ENCODE measurements at regions not wholly inside any gene's neighbourhood (a gene's known extent, or its start where the extent isn't known, plus 50 kb on each side); places are given as distances from the start of the nearest gene placed in this dataset.

GRCh38 chr6:24051942-24052589, 73.9 kb upstream of the NRSN1 start:
- H3K9me3 ChIP-seq (ENCODE audit: control insufficient read depth in 5 of 5, low read length in 5 of 5), result no peaks in the 10 kb centered on the region
- H3K27ac ChIP-seq (ENCODE audit: low read depth, low read length), result no peak overlapping the region
- no peak overlapping the region for H3K9ac ChIP-seq (ENCODE audit: low read length in 5 of 5)
- no peaks in the 10 kb centered on the region for H3K27me3 ChIP-seq (ENCODE audit: control insufficient read depth in 5 of 5, insufficient read depth in 4 of 5, low read length in 5 of 5)
- no peaks in the 10 kb centered on the region for H3K4me1 ChIP-seq (ENCODE audit: control insufficient read depth in 5 of 5, insufficient read depth in 5 of 5, low read length in 5 of 5)
- H3K4me3 ChIP-seq (ENCODE audit: low read depth in 1 of 5, low read length in 5 of 5), result no peak overlapping the region
- no peaks in the 10 kb centered on the region for H3K36me3 ChIP-seq (ENCODE audit: control insufficient read depth in 5 of 5, insufficient read depth in 5 of 5, low read length in 5 of 5)

- no peaks in the 10 kb centered on the region for H3K36me3 ChIP-seq (ENCODE audit: control insufficient read depth in 5 of 5, insufficient read depth in 5 of 5, low read length in 5 of 5)
- H3K9me3 ChIP-seq (ENCODE audit: control insufficient read depth in 5 of 5, low read length in 5 of 5), result no peaks in the 10 kb centered on the region
- H3K9ac ChIP-seq (ENCODE audit: low read length in 5 of 5), result no peak overlapping the region
- H3K27me3 ChIP-seq (ENCODE audit: control insufficient read depth in 5 of 5, insufficient read depth in 4 of 5, low read length in 5 of 5), result no peaks in the 10 kb centered on the region
- no peak overlapping the region for H3K4me3 ChIP-seq (ENCODE audit: low read depth in 1 of 5, low read length in 5 of 5)
- H3K4me1 ChIP-seq (ENCODE audit: control insufficient read depth in 5 of 5, insufficient read depth in 5 of 5, low read length in 5 of 5), result no peaks in the 10 kb centered on the region
- no peak overlapping the region for H3K27ac ChIP-seq (ENCODE audit: low read depth, low read length)
Observed at GRCh38 chr6:24052590-24052961, 73.4 kb upstream of the NRSN1 start.

GRCh38 chr6:24053057-24053456, 73.0 kb upstream of the NRSN1 start:
- no peaks in the 10 kb centered on the region for H3K4me1 ChIP-seq (ENCODE audit: control insufficient read depth in 5 of 5, insufficient read depth in 5 of 5, low read length in 5 of 5)
- H3K9ac ChIP-seq (ENCODE audit: low read length in 5 of 5), result no peak overlapping the region
- H3K27ac ChIP-seq (ENCODE audit: low read depth, low read length), result no peak overlapping the region
- H3K9me3 ChIP-seq (ENCODE audit: control insufficient read depth in 5 of 5, low read length in 5 of 5), result no peaks in the 10 kb centered on the region
- H3K36me3 ChIP-seq (ENCODE audit: control insufficient read depth in 5 of 5, insufficient read depth in 5 of 5, low read length in 5 of 5), result no peaks in the 10 kb centered on the region
- H3K27me3 ChIP-seq (ENCODE audit: control insufficient read depth in 5 of 5, insufficient read depth in 4 of 5, low read length in 5 of 5), result no peaks in the 10 kb centered on the region
- H3K4me3 ChIP-seq (ENCODE audit: low read depth in 1 of 5, low read length in 5 of 5), result no peak overlapping the region

GRCh38 chr6:24054388-24054787, 71.6 kb upstream of the NRSN1 start:
- H3K4me1 ChIP-seq (ENCODE audit: control insufficient read depth in 5 of 5, insufficient read depth in 5 of 5, low read length in 5 of 5), result no peaks in the 10 kb centered on the region
- no peak overlapping the region for H3K9ac ChIP-seq (ENCODE audit: low read length in 5 of 5)
- no peaks in the 10 kb centered on the region for H3K9me3 ChIP-seq (ENCODE audit: control insufficient read depth in 5 of 5, low read length in 5 of 5)
- no peaks in the 10 kb centered on the region for H3K27me3 ChIP-seq (ENCODE audit: control insufficient read depth in 5 of 5, insufficient read depth in 4 of 5, low read length in 5 of 5)
- no peaks in the 10 kb centered on the region for H3K36me3 ChIP-seq (ENCODE audit: control insufficient read depth in 5 of 5, insufficient read depth in 5 of 5, low read length in 5 of 5)
- no peak overlapping the region for H3K27ac ChIP-seq (ENCODE audit: low read depth, low read length)
- H3K4me3 ChIP-seq (ENCODE audit: low read depth in 1 of 5, low read length in 5 of 5), result no peak overlapping the region

- no peaks in the 10 kb centered on the region for H3K36me3 ChIP-seq (ENCODE audit: control insufficient read depth in 5 of 5, insufficient read depth in 5 of 5, low read length in 5 of 5)
- H3K4me3 ChIP-seq (ENCODE audit: low read depth in 1 of 5, low read length in 5 of 5), result no peak overlapping the region
- no peaks in the 10 kb centered on the region for H3K4me1 ChIP-seq (ENCODE audit: control insufficient read depth in 5 of 5, insufficient read depth in 5 of 5, low read length in 5 of 5)
- no peaks in the 10 kb centered on the region for H3K27me3 ChIP-seq (ENCODE audit: control insufficient read depth in 5 of 5, insufficient read depth in 4 of 5, low read length in 5 of 5)
- no peak overlapping the region for H3K27ac ChIP-seq (ENCODE audit: low read depth, low read length)
- H3K9me3 ChIP-seq (ENCODE audit: control insufficient read depth in 5 of 5, low read length in 5 of 5), result no peaks in the 10 kb centered on the region
- H3K9ac ChIP-seq (ENCODE audit: low read length in 5 of 5), result no peak overlapping the region
Observed at GRCh38 chr6:24056567-24056966, 69.4 kb upstream of the NRSN1 start.

- Histone ChIP-seq H3K36me3 (ENCODE audit: control insufficient read depth in 5 of 5, insufficient read depth in 5 of 5, low read length in 5 of 5) (no peaks in the 10 kb centered on the region), H3K27me3 (ENCODE audit: control insufficient read depth in 5 of 5, insufficient read depth in 4 of 5, low read length in 5 of 5) (no peaks in the 10 kb centered on the region)
Observed at GRCh38 chr6:24057030-24057429, 69.0 kb upstream of the NRSN1 start.

GRCh38 chr6:24060982-24061754, 64.8 kb upstream of the NRSN1 start:
- Histone ChIP-seq H3K4me3 (ENCODE audit: low read depth in 1 of 5, low read length in 5 of 5) (no peak overlapping the region), H3K27me3 (ENCODE audit: control insufficient read depth in 5 of 5, insufficient read depth in 4 of 5, low read length in 5 of 5) (no peaks in the 10 kb centered on the region), H3K9me3 (ENCODE audit: control insufficient read depth in 5 of 5, low read length in 5 of 5) (no peaks in the 10 kb centered on the region), H3K36me3 (ENCODE audit: control insufficient read depth in 5 of 5, insufficient read depth in 5 of 5, low read length in 5 of 5) (no peaks in the 10 kb centered on the region), H3K9ac (ENCODE audit: low read length in 5 of 5) (no peak overlapping the region), H3K27ac (ENCODE audit: low read depth, low read length) (no peak overlapping the region), H3K4me1 (ENCODE audit: control insufficient read depth in 5 of 5, insufficient read depth in 5 of 5, low read length in 5 of 5) (no peaks in the 10 kb centered on the region)

More at GRCh38 chr6:24057030-24057429, 69.0 kb upstream of the NRSN1 start:
- Histone ChIP-seq H3K27ac (ENCODE audit: low read depth, low read length) (no peak overlapping the region), H3K9ac (ENCODE audit: low read length in 5 of 5) (no peak overlapping the region), H3K4me1 (ENCODE audit: control insufficient read depth in 5 of 5, insufficient read depth in 5 of 5, low read length in 5 of 5) (no peaks in the 10 kb centered on the region), H3K9me3 (ENCODE audit: control insufficient read depth in 5 of 5, low read length in 5 of 5) (no peaks in the 10 kb centered on the region), H3K4me3 (ENCODE audit: low read depth in 1 of 5, low read length in 5 of 5) (no peak overlapping the region)

- Histone ChIP-seq H3K27ac (ENCODE audit: low read depth, low read length) (no peak overlapping the region), H3K9me3 (ENCODE audit: control insufficient read depth in 5 of 5, low read length in 5 of 5) (no peaks in the 10 kb centered on the region), H3K36me3 (ENCODE audit: control insufficient read depth in 5 of 5, insufficient read depth in 5 of 5, low read length in 5 of 5) (no peaks in the 10 kb centered on the region), H3K9ac (ENCODE audit: low read length in 5 of 5) (no peak overlapping the region), H3K4me1 (ENCODE audit: control insufficient read depth in 5 of 5, insufficient read depth in 5 of 5, low read length in 5 of 5) (no peaks in the 10 kb centered on the region), H3K4me3 (ENCODE audit: low read depth in 1 of 5, low read length in 5 of 5) (no peak overlapping the region), H3K27me3 (ENCODE audit: control insufficient read depth in 5 of 5, insufficient read depth in 4 of 5, low read length in 5 of 5) (no peaks in the 10 kb centered on the region)
Observed at GRCh38 chr6:24064106-24064505, 61.9 kb upstream of the NRSN1 start.

GRCh38 chr6:24064832-24065231, 61.2 kb upstream of the NRSN1 start:
- H3K4me3 ChIP-seq (ENCODE audit: low read depth in 1 of 5, low read length in 5 of 5), result no peak overlapping the region
- H3K27ac ChIP-seq (ENCODE audit: low read depth, low read length), result no peak overlapping the region
- no peaks in the 10 kb centered on the region for H3K36me3 ChIP-seq (ENCODE audit: control insufficient read depth in 5 of 5, insufficient read depth in 5 of 5, low read length in 5 of 5)
- no peaks in the 10 kb centered on the region for H3K27me3 ChIP-seq (ENCODE audit: control insufficient read depth in 5 of 5, insufficient read depth in 4 of 5, low read length in 5 of 5)
- no peaks in the 10 kb centered on the region for H3K4me1 ChIP-seq (ENCODE audit: control insufficient read depth in 5 of 5, insufficient read depth in 5 of 5, low read length in 5 of 5)
- no peaks in the 10 kb centered on the region for H3K9me3 ChIP-seq (ENCODE audit: control insufficient read depth in 5 of 5, low read length in 5 of 5)
- no peak overlapping the region for H3K9ac ChIP-seq (ENCODE audit: low read length in 5 of 5)

- Histone ChIP-seq H3K9ac (ENCODE audit: low read length in 5 of 5) (no peak overlapping the region), H3K4me1 (ENCODE audit: control insufficient read depth in 5 of 5, insufficient read depth in 5 of 5, low read length in 5 of 5) (no peaks in the 10 kb centered on the region), H3K4me3 (ENCODE audit: low read depth in 1 of 5, low read length in 5 of 5) (no peak overlapping the region), H3K36me3 (ENCODE audit: control insufficient read depth in 5 of 5, insufficient read depth in 5 of 5, low read length in 5 of 5) (no peaks in the 10 kb centered on the region), H3K9me3 (ENCODE audit: control insufficient read depth in 5 of 5, low read length in 5 of 5) (no peaks in the 10 kb centered on the region), H3K27ac (ENCODE audit: low read depth, low read length) (no peak overlapping the region), H3K27me3 (ENCODE audit: control insufficient read depth in 5 of 5, insufficient read depth in 4 of 5, low read length in 5 of 5) (no peaks in the 10 kb centered on the region)
Observed at GRCh38 chr6:24069526-24069925, 56.5 kb upstream of the NRSN1 start.

All from subcutaneous abdominal adipose tissue (tissue), 5 donors.